GM10266 (cell line): ENCODE measurements at regions not wholly inside any gene's neighbourhood (a gene's known extent, or its start where the extent isn't known, plus 50 kb on each side); places are given as distances from the start of the nearest gene placed in this dataset.
"Not testable (repeated sequence)": the region's sequence is repeated elsewhere in the genome, so short reads cannot be mapped to it uniquely, and the experiment has no call there.

ENCODE experiments used
- DNase-seq: peaks from one replicate; pipeline ENCODE4 v3.0.0; 2012; ENCODE audit errors: extremely low spot score
- CTCF ChIP-seq: IDR thresholded peaks from 2 replicates; pipeline ENCODE4 v1.5.1; 2012; ENCODE audit warnings: mild to moderate bottlenecking, low read depth; ENCODE audit not compliant: control insufficient read depth, insufficient read depth; ENCODE audit errors: missing control alignments

GRCh38 chr3:118526758-118527513, 507.7 kb downstream of the IGSF11 start:
- DNase-seq, result no peak
- no peak for TF ChIP-seq CTCF

GRCh38 chr3:118527514-118528044, 507.1 kb downstream of the IGSF11 start:
- TF ChIP-seq CTCF, result no peak
- no peak for DNase-seq

GRCh38 chr3:118529554-118529953, 505.1 kb downstream of the IGSF11 start:
- DNase-seq, result no peak
- TF ChIP-seq CTCF, result no peak

- DNase-seq, result no peak
- TF ChIP-seq CTCF, result no peak
Observed at GRCh38 chr3:118530350-118530922, 504.2 kb downstream of the IGSF11 start.

- not testable (repeated sequence) for DNase-seq
Observed at GRCh38 chr3:118530927-118531356, 503.7 kb downstream of the IGSF11 start.

GRCh38 chr3:118531816-118532215, 502.8 kb downstream of the IGSF11 start:
- no peak for TF ChIP-seq CTCF
- no peak for DNase-seq

GRCh38 chr3:118533676-118534075, 501.0 kb downstream of the IGSF11 start:
- no peak for DNase-seq
- no peak for TF ChIP-seq CTCF
